WTC11 (cell line): ENCODE measurements at regions not wholly inside any gene's neighbourhood (a gene's known extent, or its start where the extent isn't known, plus 50 kb on each side); places are given as distances from the start of the nearest gene placed in this dataset.

Experiments
- ATAC-seq: fragments of 200-7000 bp; cut with Tn5 transposase; 2 replicates; pipeline ENCODE4 v1.10.0; 2021; ENCODE audit warnings: mild to moderate bottlenecking, moderate library complexity
- CTCF ChIA-PET: fragments of 300-600 bp; sonication (Branson Sonifier 250); formaldehyde crosslinking; loops from one replicate; lab custom pipeline; 2021; ENCODE audit warnings: antibody characterized with exemption; lab: Charles Lee
- POLR2A ChIA-PET: fragments of 350-600 bp; sonication (Branson Sonifier 250); formaldehyde crosslinking; loops from one replicate; lab custom pipeline; 2021; ENCODE audit warnings: antibody characterized with exemption; lab: Charles Lee
- DNase-seq: peaks from one replicate; pipeline ENCODE4 v3.0.0; 2021; ENCODE audit warnings: low spot score
- H3K27ac Mint-ChIP-seq: 2 replicates; pipeline ENCODE4 v1.8.0; 2021; ENCODE audit warnings: mixed read lengths
- H3K27me3 Mint-ChIP-seq: 2 replicates; pipeline ENCODE4 v1.8.0; 2021; ENCODE audit warnings: low read depth, mild to moderate bottlenecking, moderate library complexity, mixed read lengths
- H3K36me3 Mint-ChIP-seq: 2 replicates; pipeline ENCODE4 v1.8.0; 2021; ENCODE audit warnings: mixed read lengths
- H3K4me1 Mint-ChIP-seq: 2 replicates; pipeline ENCODE4 v1.8.0; 2022; ENCODE audit warnings: mixed read lengths
- H3K4me3 Mint-ChIP-seq: 2 replicates; pipeline ENCODE4 v1.8.0; 2021; ENCODE audit warnings: mild to moderate bottlenecking, moderate library complexity, mixed read lengths
- H3K9me3 Mint-ChIP-seq: 2 replicates; pipeline ENCODE4 v1.8.0; 2021; ENCODE audit warnings: mixed read lengths
- AFF4 ChIP-seq: sonication (generic); formaldehyde crosslinking; IDR thresholded peaks from 2 replicates; pipeline ENCODE4 v1.8.1; 2023; ENCODE audit warnings: mild to moderate bottlenecking, missing genetic modification reagents, borderline replicate concordance
- ATF2 ChIP-seq: sonication (generic); formaldehyde crosslinking; IDR thresholded peaks from 2 replicates; pipeline ENCODE4 v1.8.1; 2022; ENCODE audit warnings: low read depth, missing genetic modification reagents, borderline replicate concordance
- CREB1 ChIP-seq: sonication (generic); formaldehyde crosslinking; IDR thresholded peaks from 2 replicates; pipeline ENCODE4 v1.8.0; 2023; ENCODE audit warnings: mild to moderate bottlenecking, missing genetic modification reagents
- ELF4 ChIP-seq: sonication (generic); formaldehyde crosslinking; IDR thresholded peaks from 2 replicates; pipeline ENCODE4 v1.8.1; 2022; ENCODE audit warnings: low read depth, mild to moderate bottlenecking, moderate library complexity, missing genetic modification reagents
- ERG ChIP-seq: fragments of 250-450 bp; sonication (Bioruptor Pico); IDR thresholded peaks from 2 replicates; pipeline ENCODE4 v1.8.0; 2021; ENCODE audit warnings: mild to moderate bottlenecking
- ESRRA ChIP-seq: sonication (generic); formaldehyde crosslinking; IDR thresholded peaks from 2 replicates; pipeline ENCODE4 v1.8.1; 2022; ENCODE audit warnings: mild to moderate bottlenecking, missing genetic modification reagents, borderline replicate concordance
- GTF2I ChIP-seq: fragments of 250-450 bp; sonication (Bioruptor Pico); conservative IDR thresholded peaks from 2 replicates; pipeline ENCODE4 v1.4.0; 2021; ENCODE audit warnings: mild to moderate bottlenecking
- IRF1 ChIP-seq: sonication (generic); formaldehyde crosslinking; IDR thresholded peaks from 2 replicates; pipeline ENCODE4 v1.8.0; 2023; ENCODE audit warnings: missing genetic modification reagents
- MLX ChIP-seq: sonication (generic); formaldehyde crosslinking; IDR thresholded peaks from 2 replicates; pipeline ENCODE4 v1.8.1; 2023; ENCODE audit warnings: mild to moderate bottlenecking, missing genetic modification reagents, moderate library complexity
- NR2C2 ChIP-seq: sonication (generic); formaldehyde crosslinking; IDR thresholded peaks from 2 replicates; pipeline ENCODE4 v1.8.0; 2022; ENCODE audit warnings: mild to moderate bottlenecking, missing genetic modification reagents
- PREB ChIP-seq: sonication (generic); formaldehyde crosslinking; IDR thresholded peaks from 2 replicates; pipeline ENCODE4 v1.8.1; 2022; ENCODE audit warnings: mild to moderate bottlenecking, missing genetic modification reagents, moderate library complexity, borderline replicate concordance
- RORB ChIP-seq: fragments of 250-450 bp; sonication (Bioruptor Pico); IDR thresholded peaks from 2 replicates; pipeline ENCODE4 v1.9.0; 2021; ENCODE audit warnings: mild to moderate bottlenecking
- TCF7 ChIP-seq: sonication (generic); formaldehyde crosslinking; IDR thresholded peaks from 2 replicates; pipeline ENCODE4 v1.8.0; 2022; ENCODE audit warnings: mild to moderate bottlenecking, low read depth, missing genetic modification reagents, moderate library complexity
- TP53 ChIP-seq: sonication (generic); formaldehyde crosslinking; IDR thresholded peaks from 2 replicates; pipeline ENCODE4 v1.8.1; 2023; ENCODE audit warnings: mild to moderate bottlenecking, missing genetic modification reagents
- ZNF396 ChIP-seq: fragments of 250-450 bp; sonication (Bioruptor Pico); IDR thresholded peaks from 2 replicates; pipeline ENCODE4 v1.8.0; 2021; ENCODE audit warnings: mild to moderate bottlenecking, moderate library complexity, borderline replicate concordance
- ZNF416 ChIP-seq: fragments of 250-450 bp; sonication (Bioruptor Pico); IDR thresholded peaks from 2 replicates; pipeline ENCODE4 v1.9.0; 2021; ENCODE audit warnings: mild to moderate bottlenecking, inconsistent platforms
- ZNF512 ChIP-seq: sonication (generic); formaldehyde crosslinking; IDR thresholded peaks from 2 replicates; pipeline ENCODE4 v1.8.1; 2022; ENCODE audit warnings: missing genetic modification reagents, borderline replicate concordance

- DNase-seq (no peak), ATAC-seq (no peak)
- POLR2A ChIA-PET: no interaction called here
- H3K36me3 Mint-ChIP-seq: no peaks in the 10 kb centered on the region
- CTCF ChIA-PET: no interaction called here
- H3K4me3 Mint-ChIP-seq: no peak overlapping the region
- H3K27ac Mint-ChIP-seq: no peak overlapping the region
- H3K27me3 Mint-ChIP-seq: no peaks in the 10 kb centered on the region
- TF ChIP-seq NR2C2: no peak
- TF ChIP-seq RORB (CRISPR knock-in tag): no peak
- no peak for TF ChIP-seq ERG (CRISPR knock-in tag)
- TF ChIP-seq ZNF396 (CRISPR knock-in tag): no peak
- no peak for TF ChIP-seq PREB (CRISPR knock-in tag)
- TF ChIP-seq TCF7: no peak
- no peak for TF ChIP-seq ELF4
- no peak for TF ChIP-seq MLX
- TF ChIP-seq IRF1 (CRISPR knock-in tag): no peak
- no peak for TF ChIP-seq ESRRA (CRISPR knock-in tag)
- no peak for TF ChIP-seq AFF4 (CRISPR knock-in tag)
- no peak for TF ChIP-seq CREB1
- no peak for TF ChIP-seq ZNF416 (CRISPR knock-in tag)
- TF ChIP-seq GTF2I (CRISPR knock-in tag): no peak
- TF ChIP-seq TP53 (CRISPR knock-in tag): no peak
- TF ChIP-seq ZNF512 (CRISPR knock-in tag): no peak
- no peak for TF ChIP-seq ATF2 (CRISPR knock-in tag)
- no peaks in the 10 kb centered on the region for H3K9me3 Mint-ChIP-seq
- H3K4me1 Mint-ChIP-seq: peaks cover 25% of the 10 kb centered on the region
These were observed 70.5 kb upstream of the TRIM9 start for GRCh38 chr14:51165415-51165814.
